ENCODE measurements at regions not wholly inside any gene's neighbourhood (a gene's known extent, or its start where the extent isn't known, plus 50 kb on each side); places are given as distances from the start of the nearest gene placed in this dataset.

DNA sequence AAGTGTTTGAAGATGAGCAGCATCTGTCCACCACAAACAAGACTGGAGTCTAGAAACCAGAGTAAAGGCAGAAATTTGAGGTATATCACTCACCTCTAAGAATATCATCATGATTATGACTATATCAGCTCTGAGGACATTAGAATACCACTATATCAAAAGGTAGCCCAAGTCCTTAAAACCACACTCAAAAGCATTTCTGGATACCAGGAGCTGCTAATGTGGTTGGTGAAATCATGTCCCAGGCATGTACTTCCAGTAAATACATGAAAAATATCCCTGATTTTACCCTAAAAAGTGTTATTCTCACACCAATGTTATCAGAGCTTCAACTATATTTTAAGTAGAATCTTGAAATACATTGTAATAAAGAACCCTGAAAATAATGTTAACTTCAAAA, 136.3 kb upstream of the SMAD1 start:
- no peak for ATAC-seq
- no peak for DNase-seq
- H3K4me3 ChIP-seq: no peak overlapping the region
- H3K4me1 ChIP-seq: peaks cover 0 to 14% (median 0%) of the 10 kb centered on the region in 12 donors
- no peaks in the 10 kb centered on the region for H3K9me3 ChIP-seq
- peaks cover 0 to 4% (median 0%) of the 10 kb centered on the region in 9 donors for H3K27me3 ChIP-seq
- H3K36me3 ChIP-seq: no peaks in the 10 kb centered on the region
- intact Hi-C loops (cut with DNase I): loop anchor here in 1 of 10 donors (10.0 kb wide), 1 partner anchor 209 kb away; no protein-coding TSS in a partner anchor
- H3K27ac ChIP-seq: no peak overlapping the region
- no peak for TF ChIP-seq POLR2A (IDR thresholded peaks at IDR 0.05)
- TF ChIP-seq, protein P1, sequence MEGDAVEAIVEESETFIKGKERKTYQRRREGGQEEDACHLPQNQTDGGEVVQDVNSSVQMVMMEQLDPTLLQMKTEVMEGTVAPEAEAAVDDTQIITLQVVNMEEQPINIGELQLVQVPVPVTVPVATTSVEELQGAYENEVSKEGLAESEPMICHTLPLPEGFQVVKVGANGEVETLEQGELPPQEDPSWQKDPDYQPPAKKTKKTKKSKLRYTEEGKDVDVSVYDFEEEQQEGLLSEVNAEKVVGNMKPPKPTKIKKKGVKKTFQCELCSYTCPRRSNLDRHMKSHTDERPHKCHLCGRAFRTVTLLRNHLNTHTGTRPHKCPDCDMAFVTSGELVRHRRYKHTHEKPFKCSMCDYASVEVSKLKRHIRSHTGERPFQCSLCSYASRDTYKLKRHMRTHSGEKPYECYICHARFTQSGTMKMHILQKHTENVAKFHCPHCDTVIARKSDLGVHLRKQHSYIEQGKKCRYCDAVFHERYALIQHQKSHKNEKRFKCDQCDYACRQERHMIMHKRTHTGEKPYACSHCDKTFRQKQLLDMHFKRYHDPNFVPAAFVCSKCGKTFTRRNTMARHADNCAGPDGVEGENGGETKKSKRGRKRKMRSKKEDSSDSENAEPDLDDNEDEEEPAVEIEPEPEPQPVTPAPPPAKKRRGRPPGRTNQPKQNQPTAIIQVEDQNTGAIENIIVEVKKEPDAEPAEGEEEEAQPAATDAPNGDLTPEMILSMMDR (IDR thresholded peaks at IDR 0.05): no peak

DNA sequence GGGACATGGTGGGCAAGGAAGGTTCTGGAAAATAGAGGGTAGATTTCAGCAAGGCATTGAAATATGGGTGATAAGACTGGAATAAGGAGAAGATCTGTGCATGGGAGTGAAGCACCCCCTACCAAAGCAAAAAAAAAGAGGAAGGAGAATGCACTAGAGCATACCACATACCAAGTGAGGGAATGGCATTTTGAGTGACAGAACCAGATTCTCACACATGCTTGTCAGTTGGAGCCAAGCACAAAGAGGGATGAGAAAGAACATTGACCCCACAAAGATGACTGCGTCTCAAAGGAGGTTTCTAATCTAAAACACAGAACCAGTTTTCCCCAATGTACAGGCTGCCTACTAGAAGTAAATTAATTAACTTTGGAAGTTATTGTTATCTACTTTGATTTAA, 140.3 kb upstream of the SMAD1 start:
- DNase-seq (no peak), ATAC-seq (no peak)
- Histone ChIP-seq H3K4me1 (peaks cover 0 to 14% (median 0%) of the 10 kb centered on the region in 12 donors), H3K27me3 (peaks cover 0 to 4% (median 0%) of the 10 kb centered on the region in 9 donors), H3K9me3 (no peaks in the 10 kb centered on the region), H3K4me3 (no peak overlapping the region), H3K27ac (no peak overlapping the region), H3K36me3 (no peaks in the 10 kb centered on the region)
- intact Hi-C loops (cut with DNase I): loop anchor here in 1 of 10 donors (10.0 kb wide), 1 partner anchor 213 kb away; no protein-coding TSS in a partner anchor
- TF ChIP-seq, protein P1 (IDR thresholded peaks at IDR 0.05): no peak
- no peak for TF ChIP-seq POLR2A (IDR thresholded peaks at IDR 0.05)
- WGBS, 4 donors: 54 to 73% (median 61%) methylated on average over 1 of the region's 1 CpG

DNA sequence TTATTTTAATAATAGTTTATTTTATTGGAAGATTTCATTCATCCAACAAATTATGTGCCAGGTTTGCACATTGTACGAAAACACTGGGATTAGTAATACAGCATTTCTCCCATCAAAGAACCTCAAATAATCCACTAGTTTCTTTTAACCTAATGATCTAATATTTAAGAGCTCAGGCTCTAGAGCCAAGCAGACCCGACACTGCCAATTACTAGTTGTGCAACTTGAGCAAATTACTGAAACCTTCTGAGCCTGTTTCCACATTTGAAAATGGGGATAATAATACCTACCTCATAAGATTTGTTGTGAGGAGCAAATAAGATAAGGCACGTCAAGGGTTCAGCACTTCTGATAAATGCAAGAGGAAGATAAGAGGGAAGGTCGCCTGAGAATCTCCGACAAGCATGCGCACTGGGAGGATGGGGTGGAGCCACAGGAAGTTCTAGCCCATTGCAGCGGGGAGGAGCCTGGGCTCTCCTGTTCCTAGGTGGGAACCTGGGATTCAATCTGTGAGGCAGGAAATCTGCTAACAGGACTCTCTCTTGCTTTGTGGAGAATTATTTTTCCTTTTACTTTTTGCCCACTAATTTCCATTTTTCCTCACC, 141.5 kb upstream of the SMAD1 start:
- WGBS, 4 donors: 57 to 68% (median 62%) methylated on average over 7 of the region's 7 CpGs
- TF ChIP-seq, protein P1 (IDR thresholded peaks at IDR 0.05): no peak
- TF ChIP-seq POLR2A (IDR thresholded peaks at IDR 0.05): no peak
- no peak overlapping the region for H3K27ac ChIP-seq
- H3K4me1 ChIP-seq: peaks cover 0 to 14% (median 0%) of the 10 kb centered on the region in 12 donors
- H3K27me3 ChIP-seq: peaks cover 0 to 4% (median 0%) of the 10 kb centered on the region in 9 donors
- intact Hi-C loops (cut with DNase I): loop anchor here in 1 of 10 donors (10.0 kb wide), 1 partner anchor 215 kb away; no protein-coding TSS in a partner anchor
- H3K36me3 ChIP-seq: no peaks in the 10 kb centered on the region
- DNase-seq (no peak), ATAC-seq (no peak)
- no peaks in the 10 kb centered on the region for H3K9me3 ChIP-seq
- no peak overlapping the region for H3K4me3 ChIP-seq

DNA sequence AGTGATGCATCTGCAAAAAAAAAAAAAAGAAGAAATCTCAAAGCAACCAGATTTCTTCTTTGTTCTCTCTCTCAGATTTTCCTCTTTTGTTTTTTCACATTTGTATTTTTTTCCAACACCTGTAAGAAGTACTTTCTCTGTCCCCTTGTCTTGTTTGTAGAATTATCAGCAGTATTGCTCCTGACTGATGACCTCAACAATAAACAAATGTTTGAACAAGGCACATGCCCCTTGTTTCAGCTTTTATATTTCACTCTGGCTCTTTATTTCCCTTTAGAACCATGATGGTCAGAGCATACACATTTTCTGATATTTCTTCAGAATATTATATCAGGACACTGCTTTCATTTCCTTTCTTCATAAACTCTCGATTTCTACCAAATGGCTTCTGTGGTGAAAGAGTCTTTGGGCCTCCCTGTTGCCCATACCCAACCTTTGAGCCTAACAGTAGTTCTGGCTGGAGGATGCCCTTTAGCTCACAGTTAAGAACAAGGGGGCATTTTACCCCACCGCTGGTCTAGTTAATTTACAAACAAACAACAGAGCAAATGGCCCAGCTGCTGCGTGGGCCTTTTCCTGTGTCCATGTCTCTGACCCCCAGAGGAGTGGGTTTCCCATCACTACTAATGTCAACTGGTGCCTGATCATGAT, 142.5 kb upstream of the SMAD1 start:
- Histone ChIP-seq H3K27ac (no peak overlapping the region), H3K4me3 (no peak overlapping the region), H3K9me3 (no peaks in the 10 kb centered on the region), H3K36me3 (no peaks in the 10 kb centered on the region), H3K4me1 (peaks cover 0 to 14% (median 0%) of the 10 kb centered on the region in 12 donors), H3K27me3 (peaks cover 0 to 4% (median 0%) of the 10 kb centered on the region in 9 donors)
- DNase-seq (no peak), ATAC-seq (no peak)
- WGBS, 4 donors: 88 to 94% (median 91%) methylated on average over 3 of the region's 3 CpGs
- TF ChIP-seq, protein P1 (IDR thresholded peaks at IDR 0.05): no peak
- no peak for TF ChIP-seq POLR2A (IDR thresholded peaks at IDR 0.05)
- intact Hi-C loops (cut with DNase I): no loop called here

Data from heart left ventricle (tissue), 16 donors.